Heart right ventricle (tissue), 16 donors: ENCODE measurements at regions not wholly inside any gene's neighbourhood (a gene's known extent, or its start where the extent isn't known, plus 50 kb on each side); places are given as distances from the start of the nearest gene placed in this dataset.
"Not testable (repeated sequence)": the region's sequence is repeated elsewhere in the genome, so short reads cannot be mapped to it uniquely, and the experiment has no call there.

ENCODE experiments used
- ATAC-seq, 8 donors: fragments of 200-7000 bp; cut with Tn5 transposase; one replicate each; pipeline ENCODE4 v1.9.1; 2020; ENCODE audit warnings: mild to moderate bottlenecking in 8 of 8, moderate library complexity in 8 of 8, moderate number of reproducible peaks in 1 of 8
- DNase-seq, 2 donors: peaks; one replicate each; pipeline ENCODE4 v3.0.0-alpha.2; 2020
- H3K27ac ChIP-seq, 10 donors: fragments of 200-600 bp; sonication (generic) in 2 of 10; one replicate each; pipeline versions ENCODE4 v1.5.0 to v1.8.0; 2020 to 2022; ENCODE audit warnings: mild to moderate bottlenecking in 3 of 10
- H3K27me3 ChIP-seq, 7 donors: fragments of 200-600 bp; one replicate each; pipeline ENCODE4 v1.8.0; 2021 to 2022; ENCODE audit warnings: mild to moderate bottlenecking in 2 of 7
- H3K36me3 ChIP-seq, 9 donors: fragments of 200-600 bp; sonication (generic) in 1 of 9; one replicate each; pipeline versions ENCODE4 v1.5.0 to v1.8.0; 2020 to 2022; ENCODE audit warnings: mild to moderate bottlenecking in 2 of 9
- H3K4me1 ChIP-seq, 9 donors: fragments of 200-600 bp; sonication (generic) in 1 of 9; one replicate each; pipeline versions ENCODE4 v1.5.0 to v1.8.0; 2020 to 2022; ENCODE audit warnings: mild to moderate bottlenecking in 4 of 9
- H3K4me3 ChIP-seq, 10 donors: fragments of 200-600 bp; sonication (generic) in 2 of 10; one replicate each; pipeline versions ENCODE4 v1.5.0 to v1.8.0; 2020 to 2022; ENCODE audit warnings: mild to moderate bottlenecking in 7 of 10, moderate library complexity in 2 of 10
- H3K9me3 ChIP-seq, 11 donors: fragments of 200-600 bp in 10 of 11; sonication (generic) in 2 of 11; one replicate each; pipeline versions ENCODE4 v1.5.0 to v1.8.0; 2013 to 2022; ENCODE audit warnings: mild to moderate bottlenecking in 2 of 11, control low read depth in 1 of 11, moderate library complexity in 1 of 11
- WGBS, 2 donors: extraction: QIAGEN DNeasy Blood & Tissue Kit; methylation state at CpG; one replicate each; pipeline ENCODE4 v1.1.7; 2013; ENCODE audit warnings: inconsistent platforms in 1 of 2; 5-methylcytosine and 5-hydroxymethylcytosine counted together
- intact Hi-C, 10 donors: fragments of 100-400 bp; cut with DNase I; formaldehyde crosslinking; loops; one replicate each; pipeline versions ENCODE4 v1.11.1 to v1.14.2; 2022
- TF ChIP-seq, protein P1 (sequence below), 9 donors: fragments of 200-600 bp; sonication (generic) in 2 of 9; IDR thresholded peaks; one replicate each; pipeline versions ENCODE4 v1.5.0 to v1.8.0; 2021 to 2022; ENCODE audit warnings: antibody characterized with exemption in 9 of 9, mild to moderate bottlenecking in 5 of 9, moderate library complexity in 1 of 9
- donor health status: Arrhythmogenic right ventricular cardiomyopathy.
- donor health status: ischemic (EF 13 %, LVEDD 7.1; RV severe dilation, severe dysfunction).
- donor health status: healthy with polysubstance abuse.
- donor health status: DM: no; HTN: yes; CAD: no.
- donor health status: DM: no; HTN: no; CAD: no.
- donor health status: ischemic (EF 25% LVEDD 6.9; RV normal size, moderate dysfunction).
- donor health status: ischemic (EF 25% LVEDD 5.7; RV mildly dilated, moderate dysfunction).
- donor health status: healthy.
- donor health status: DM: yes; HTN: yes; CAD: no.
- donor health status: Ischemic cardiomyopathy.
- donor health status: ischemic (EF 35%, LVEDD 5.7; RV mildly dilated, moderate dysfunction).
- donor health status: nonischemic (EF 11% LVEDD 7.7; RV severe dilation, severe dysfunction).
- donor health status: DM: yes; HTN: yes; CAD: no.
- donor health status: PGD.
- donor health status: ischemic (EF 29% LVEDD 5.4; RV normal size, mild dysfunction).
- donor health status: nonischemic (EF 23%, LVEDD 6.1; RV moderate dilation, normal function).

GRCh38 chr12:9365296-9365695, 157.1 kb upstream of the PZP start:
- H3K4me3 ChIP-seq, result no peak overlapping the region
- TF ChIP-seq, protein P1, sequence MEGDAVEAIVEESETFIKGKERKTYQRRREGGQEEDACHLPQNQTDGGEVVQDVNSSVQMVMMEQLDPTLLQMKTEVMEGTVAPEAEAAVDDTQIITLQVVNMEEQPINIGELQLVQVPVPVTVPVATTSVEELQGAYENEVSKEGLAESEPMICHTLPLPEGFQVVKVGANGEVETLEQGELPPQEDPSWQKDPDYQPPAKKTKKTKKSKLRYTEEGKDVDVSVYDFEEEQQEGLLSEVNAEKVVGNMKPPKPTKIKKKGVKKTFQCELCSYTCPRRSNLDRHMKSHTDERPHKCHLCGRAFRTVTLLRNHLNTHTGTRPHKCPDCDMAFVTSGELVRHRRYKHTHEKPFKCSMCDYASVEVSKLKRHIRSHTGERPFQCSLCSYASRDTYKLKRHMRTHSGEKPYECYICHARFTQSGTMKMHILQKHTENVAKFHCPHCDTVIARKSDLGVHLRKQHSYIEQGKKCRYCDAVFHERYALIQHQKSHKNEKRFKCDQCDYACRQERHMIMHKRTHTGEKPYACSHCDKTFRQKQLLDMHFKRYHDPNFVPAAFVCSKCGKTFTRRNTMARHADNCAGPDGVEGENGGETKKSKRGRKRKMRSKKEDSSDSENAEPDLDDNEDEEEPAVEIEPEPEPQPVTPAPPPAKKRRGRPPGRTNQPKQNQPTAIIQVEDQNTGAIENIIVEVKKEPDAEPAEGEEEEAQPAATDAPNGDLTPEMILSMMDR (IDR thresholded peaks at IDR 0.05), result no peak
- H3K36me3 ChIP-seq, result no peaks in the 10 kb centered on the region
- H3K27me3 ChIP-seq, result no peaks in the 10 kb centered on the region
- WGBS, 2 donors, result 73 to 75% methylated on average over 2 of the region's 2 CpGs
- no peak for DNase-seq
- H3K9me3 ChIP-seq, result no peaks in the 10 kb centered on the region
- ATAC-seq, result no peak
- intact Hi-C loops, result no loop called here
- peaks cover 0 to 25% (median 0%) of the 10 kb centered on the region in 9 donors for H3K4me1 ChIP-seq
- H3K27ac ChIP-seq, result peak overlapping the region in 1 of 10 donors; percentile 60

GRCh38 chr12:9364224-9365176, 156.3 kb upstream of the PZP start:
- intact Hi-C loops, result no loop called here
- WGBS, 2 donors, result 36 to 42% methylated on average over 13 of the region's 13 CpGs
- DNase-seq, result no peak

DNA sequence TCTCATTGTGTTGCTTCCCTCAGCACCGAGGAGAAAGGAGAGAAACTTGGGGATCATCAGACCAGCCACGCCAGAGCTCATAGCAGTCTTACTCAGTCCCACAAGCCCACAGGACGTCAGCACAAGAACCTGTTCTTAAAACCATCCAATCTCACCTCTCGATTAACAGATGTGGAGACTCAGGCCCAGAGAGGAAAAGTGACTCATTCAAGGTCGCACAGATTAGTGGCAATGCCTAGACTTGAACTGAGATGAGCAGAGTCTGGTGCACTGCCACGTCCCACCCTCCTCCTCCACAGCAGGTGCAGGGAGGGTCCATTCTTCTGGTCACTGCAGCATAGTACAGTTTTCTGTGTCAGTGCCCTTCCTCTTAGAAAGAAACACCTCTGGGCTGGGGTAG, 154.9 kb upstream of the PZP start:
- no peak overlapping the region for H3K27ac ChIP-seq
- no peaks in the 10 kb centered on the region for H3K9me3 ChIP-seq
- H3K27me3 ChIP-seq, result no peaks in the 10 kb centered on the region
- 76% methylated on average over 6 of the region's 6 CpGs for WGBS, 2 donors
- no peaks in the 10 kb centered on the region for H3K36me3 ChIP-seq
- intact Hi-C loops, result no loop called here
- no peak overlapping the region for H3K4me3 ChIP-seq
- ATAC-seq (no peak), DNase-seq (no peak)
- peaks cover 0 to 25% (median 0%) of the 10 kb centered on the region in 9 donors for H3K4me1 ChIP-seq
- TF ChIP-seq, protein P1 (IDR thresholded peaks at IDR 0.05), result no peak

More at GRCh38 chr12:9364224-9365176, 156.3 kb upstream of the PZP start:
- Histone ChIP-seq H3K27ac (peak overlapping the region in 1 of 10 donors; percentile 60), H3K27me3 (no peaks in the 10 kb centered on the region), H3K4me3 (no peak overlapping the region), H3K4me1 (peaks cover 0 to 25% (median 0%) of the 10 kb centered on the region in 9 donors), H3K36me3 (no peaks in the 10 kb centered on the region), H3K9me3 (no peaks in the 10 kb centered on the region)
- ATAC-seq, result no peak
- TF ChIP-seq, protein P1 (IDR thresholded peaks at IDR 0.05), result no peak

GRCh38 chr12:9361879-9362326, 153.7 kb upstream of the PZP start:
- no peak overlapping the region for H3K4me3 ChIP-seq
- H3K9me3 ChIP-seq, result no peaks in the 10 kb centered on the region
- H3K4me1 ChIP-seq, result peaks cover 0 to 21% (median 0%) of the 10 kb centered on the region in 9 donors
- no peak for DNase-seq
- intact Hi-C loops, result no loop called here
- ATAC-seq, result no peak
- H3K36me3 ChIP-seq, result no peaks in the 10 kb centered on the region
- no peak overlapping the region for H3K27ac ChIP-seq
- 81 to 82% methylated on average over 12 of the region's 12 CpGs for WGBS, 2 donors
- no peaks in the 10 kb centered on the region for H3K27me3 ChIP-seq
- TF ChIP-seq, protein P1 (IDR thresholded peaks at IDR 0.05), result no peak

DNA sequence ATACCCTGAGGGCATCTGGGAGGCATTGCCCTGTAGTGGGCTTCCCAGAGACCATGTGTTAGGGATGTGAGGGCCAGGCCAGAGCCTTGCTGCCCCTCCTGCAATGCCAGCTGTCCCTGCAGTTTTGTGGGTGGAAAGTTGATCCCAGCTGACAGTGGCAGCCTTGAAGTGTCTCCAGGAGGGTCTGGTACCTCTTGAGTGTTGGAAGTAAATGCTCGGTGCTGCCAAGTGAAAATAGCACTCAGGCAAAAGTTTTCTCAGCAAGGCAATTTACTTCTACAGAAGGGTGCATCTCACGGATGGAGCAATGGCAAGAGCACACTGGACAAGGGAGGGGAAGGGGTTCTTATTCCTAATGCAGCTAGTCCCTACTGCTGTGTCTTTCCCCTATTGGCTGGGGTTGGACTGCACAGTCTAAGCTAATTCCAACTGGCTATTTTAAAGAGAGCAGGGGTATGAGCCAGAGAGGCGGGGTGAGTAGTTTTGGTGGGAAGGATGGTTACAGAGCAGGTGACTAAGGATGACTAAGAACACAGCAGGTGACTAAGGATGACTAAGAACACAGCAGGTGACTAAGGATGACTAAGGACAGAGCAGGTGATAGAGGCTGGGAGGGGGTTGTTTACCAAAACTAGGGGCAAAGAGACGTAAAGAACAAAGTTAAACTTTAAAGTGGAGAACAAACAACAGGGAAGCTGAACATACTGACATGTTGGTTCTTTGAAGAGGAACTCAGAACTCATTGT, 146.0 kb upstream of the PZP start:
- DNase-seq, result not testable (repeated sequence)

More for the DNA sequence above, 146.0 kb upstream of the PZP start:
- intact Hi-C loops, ATAC-seq, H3K4me3 ChIP-seq, H3K36me3 ChIP-seq, H3K4me1 ChIP-seq, H3K27ac ChIP-seq, H3K27me3 ChIP-seq: not testable (repeated sequence)
- 92 to 96% methylated on average over 4 of the region's 4 CpGs for WGBS, 2 donors
- H3K9me3 ChIP-seq, result peaks cover 0 to 42% (median 16%) of the 10 kb centered on the region in 11 donors
